MM.1S (cell line): ENCODE measurements at regions not wholly inside any gene's neighbourhood (a gene's known extent, or its start where the extent isn't known, plus 50 kb on each side); places are given as distances from the start of the nearest gene placed in this dataset.

Experiments
- DNase-seq: peaks from one replicate; pipeline ENCODE4 v3.0.0-alpha.2; 2015
- H2AFZ ChIP-seq: fragments of 300-600 bp; sonication (generic); 2 replicates; pipeline ENCODE4 v1.6.0; 2016; ENCODE audit warnings: antibody characterized with exemption, low read length
- H3F3A ChIP-seq: fragments of 300-600 bp; sonication (generic); 2 replicates; pipeline ENCODE4 v1.6.1; 2016; ENCODE audit warnings: mild to moderate bottlenecking, antibody characterized with exemption, low read length, moderate library complexity, mixed read lengths; ENCODE audit not compliant: insufficient read depth
- H3K27ac ChIP-seq: fragments of 300-600 bp; sonication (generic); 2 replicates; pipeline ENCODE4 v1.5.1; 2016; ENCODE audit warnings: mild to moderate bottlenecking, low read length
- H3K27me3 ChIP-seq: fragments of 300-600 bp; sonication (generic); replicated peaks from 2 replicates; pipeline ENCODE4 v1.6.0; 2016; ENCODE audit warnings: low read length; ENCODE audit not compliant: insufficient read depth
- H3K36me3 ChIP-seq: fragments of 300-600 bp; sonication (generic); replicated peaks from 2 replicates; pipeline ENCODE4 v1.6.1; 2016; ENCODE audit warnings: mild to moderate bottlenecking, low read length, mixed read lengths; ENCODE audit not compliant: insufficient read depth
- H3K4me1 ChIP-seq: fragments of 300-600 bp; sonication (generic); 2 replicates; pipeline ENCODE4 v1.6.1; 2016; ENCODE audit warnings: low read length, mixed read lengths
- H3K4me2 ChIP-seq: fragments of 300-600 bp; sonication (generic); 2 replicates; pipeline ENCODE4 v1.6.0; 2016; ENCODE audit warnings: low read depth, low read length
- H3K4me3 ChIP-seq: fragments of 300-600 bp; sonication (generic); 2 replicates; pipeline ENCODE4 v1.5.1; 2016; ENCODE audit warnings: low read length, mixed read lengths
- H3K79me2 ChIP-seq: fragments of 300-600 bp; sonication (generic); 2 replicates; pipeline ENCODE4 v1.6.1; 2016; ENCODE audit warnings: mixed run types, low read length, mixed read lengths
- H3K9ac ChIP-seq: fragments of 300-600 bp; sonication (generic); 2 replicates; pipeline ENCODE4 v1.6.1; 2016; ENCODE audit warnings: low read length, mixed read lengths
- H3K9me2 ChIP-seq: fragments of 300-600 bp; sonication (generic); replicated peaks from 2 replicates; pipeline ENCODE4 v1.6.1; 2016; ENCODE audit warnings: mild to moderate bottlenecking, low read length, mixed read lengths; ENCODE audit not compliant: insufficient read depth
- H3K9me3 ChIP-seq: fragments of 300-600 bp; sonication (generic); replicated peaks from 2 replicates; pipeline ENCODE4 v1.6.1; 2016; ENCODE audit warnings: mild to moderate bottlenecking, low read length, mixed read lengths; ENCODE audit not compliant: insufficient read depth
- H4K20me1 ChIP-seq: fragments of 300-600 bp; sonication (generic); 2 replicates; pipeline ENCODE4 v1.6.1; 2016; ENCODE audit warnings: mild to moderate bottlenecking, low read length, moderate library complexity, mixed read lengths; ENCODE audit not compliant: insufficient read depth
- EZH2 ChIP-seq: fragments of 300-600 bp; sonication (generic); optimal IDR thresholded peaks from 2 replicates; pipeline ENCODE3; 2017; ENCODE audit warnings: low read depth, mild to moderate bottlenecking, antibody characterized with exemption, low read length, mixed read lengths
- EZH2phosphoT487 ChIP-seq: fragments of 300-600 bp; sonication (generic); IDR thresholded peaks from 2 replicates; pipeline ENCODE4 v1.6.1; 2018; ENCODE audit warnings: antibody characterized with exemption, low read length
- TF ChIP-seq, protein P1 (sequence below): fragments of 300-600 bp; sonication (generic); IDR thresholded peaks from 2 replicates; pipeline ENCODE4 v1.5.1; 2016; ENCODE audit warnings: antibody characterized with exemption, low read length, mixed read lengths

DNA sequence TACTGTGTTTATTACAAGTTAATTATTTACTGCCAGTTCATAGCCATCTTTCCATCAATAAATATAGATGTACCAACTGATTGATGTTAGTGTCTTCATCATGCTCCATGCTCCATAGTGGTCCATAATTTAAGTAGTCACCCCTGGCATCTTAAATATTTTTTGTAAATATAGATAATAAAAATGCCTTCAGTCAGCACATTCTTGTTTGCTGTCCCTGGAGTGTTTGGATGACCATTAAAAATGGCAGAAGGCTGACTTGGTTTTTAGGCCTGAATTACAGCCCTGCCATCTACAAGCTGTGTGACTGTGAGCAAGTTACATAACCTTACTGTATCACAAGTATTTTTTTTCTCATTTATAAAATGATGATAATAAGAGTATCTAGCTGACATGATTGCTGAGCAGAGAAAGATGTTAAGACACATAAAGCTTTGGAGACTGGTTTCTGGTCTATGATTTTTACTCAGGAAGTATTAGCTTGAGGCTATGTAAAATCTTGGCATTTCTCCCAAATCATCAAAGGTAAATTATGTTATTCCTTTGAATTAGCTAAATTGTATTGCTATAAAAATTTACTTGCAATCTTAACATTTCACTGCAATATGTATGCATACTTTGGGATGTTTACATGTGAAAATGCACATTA is 427.2 kb downstream of the USP25 start:
- DNase-seq: no peak
- Histone ChIP-seq H3K4me2 (no peak overlapping the region), H3K9me2 (no peaks in the 10 kb centered on the region), H3K27me3 (no peaks in the 10 kb centered on the region), H3K79me2 (no peaks in the 10 kb centered on the region), H2AFZ (no peak overlapping the region), H3K9ac (no peak overlapping the region), H4K20me1 (no peaks in the 10 kb centered on the region), H3K9me3 (no peaks in the 10 kb centered on the region), H3K4me3 (no peak overlapping the region), H3K27ac (no peak overlapping the region), H3K4me1 (no peaks in the 10 kb centered on the region), H3F3A (no peaks in the 10 kb centered on the region), H3K36me3 (no peaks in the 10 kb centered on the region)
- TF ChIP-seq EZH2phosphoT487 (no peak), EZH2 (no peak)
- TF ChIP-seq, protein P1, sequence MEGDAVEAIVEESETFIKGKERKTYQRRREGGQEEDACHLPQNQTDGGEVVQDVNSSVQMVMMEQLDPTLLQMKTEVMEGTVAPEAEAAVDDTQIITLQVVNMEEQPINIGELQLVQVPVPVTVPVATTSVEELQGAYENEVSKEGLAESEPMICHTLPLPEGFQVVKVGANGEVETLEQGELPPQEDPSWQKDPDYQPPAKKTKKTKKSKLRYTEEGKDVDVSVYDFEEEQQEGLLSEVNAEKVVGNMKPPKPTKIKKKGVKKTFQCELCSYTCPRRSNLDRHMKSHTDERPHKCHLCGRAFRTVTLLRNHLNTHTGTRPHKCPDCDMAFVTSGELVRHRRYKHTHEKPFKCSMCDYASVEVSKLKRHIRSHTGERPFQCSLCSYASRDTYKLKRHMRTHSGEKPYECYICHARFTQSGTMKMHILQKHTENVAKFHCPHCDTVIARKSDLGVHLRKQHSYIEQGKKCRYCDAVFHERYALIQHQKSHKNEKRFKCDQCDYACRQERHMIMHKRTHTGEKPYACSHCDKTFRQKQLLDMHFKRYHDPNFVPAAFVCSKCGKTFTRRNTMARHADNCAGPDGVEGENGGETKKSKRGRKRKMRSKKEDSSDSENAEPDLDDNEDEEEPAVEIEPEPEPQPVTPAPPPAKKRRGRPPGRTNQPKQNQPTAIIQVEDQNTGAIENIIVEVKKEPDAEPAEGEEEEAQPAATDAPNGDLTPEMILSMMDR: no peak

DNA sequence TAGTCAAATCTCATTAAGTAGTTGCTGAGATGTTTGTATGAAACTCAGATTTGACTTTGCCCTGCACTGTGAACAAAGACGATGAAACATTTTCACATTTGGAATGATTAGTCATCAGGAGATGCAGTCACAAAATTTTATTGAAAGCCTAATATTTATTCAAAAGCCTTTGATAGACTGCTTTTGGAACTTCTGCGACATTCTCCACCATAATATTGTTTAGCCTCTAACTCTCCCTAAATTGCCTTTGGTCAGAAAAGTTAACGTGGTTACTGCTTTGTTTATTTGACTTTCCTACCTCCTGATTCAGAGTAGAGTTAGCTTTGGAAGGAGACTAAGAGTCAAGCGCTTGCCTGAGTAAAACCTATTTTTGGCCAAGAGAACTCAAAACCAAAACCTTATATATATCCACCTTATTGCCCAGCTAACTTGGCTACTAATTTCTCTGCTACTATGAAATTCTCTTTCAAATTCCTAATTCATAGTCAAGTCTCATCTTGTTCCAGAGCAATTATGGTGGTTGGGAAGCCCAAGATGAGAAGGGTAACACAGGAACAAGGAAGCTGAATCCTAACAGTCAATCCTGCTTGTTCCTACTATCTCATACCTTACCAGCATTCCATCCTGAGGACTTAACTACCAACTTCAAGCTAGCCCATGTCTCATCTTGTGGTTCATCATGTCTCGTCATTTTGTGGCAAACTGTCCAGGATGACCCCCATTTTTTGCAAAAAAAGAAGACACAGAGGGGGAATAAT is 429.6 kb downstream of the USP25 start:
- Histone ChIP-seq H3K27ac (no peak overlapping the region), H3K36me3 (no peaks in the 10 kb centered on the region), H3K4me3 (no peak overlapping the region), H4K20me1 (no peaks in the 10 kb centered on the region), H2AFZ (no peak overlapping the region), H3K9me2 (no peaks in the 10 kb centered on the region), H3K79me2 (no peaks in the 10 kb centered on the region), H3K9me3 (no peaks in the 10 kb centered on the region), H3K4me2 (no peak overlapping the region), H3F3A (no peaks in the 10 kb centered on the region), H3K27me3 (no peaks in the 10 kb centered on the region), H3K4me1 (no peaks in the 10 kb centered on the region), H3K9ac (no peak overlapping the region)
- TF ChIP-seq, protein P1: no peak
- no peak for TF ChIP-seq EZH2phosphoT487
- TF ChIP-seq EZH2: no peak
- no peak for DNase-seq

DNA sequence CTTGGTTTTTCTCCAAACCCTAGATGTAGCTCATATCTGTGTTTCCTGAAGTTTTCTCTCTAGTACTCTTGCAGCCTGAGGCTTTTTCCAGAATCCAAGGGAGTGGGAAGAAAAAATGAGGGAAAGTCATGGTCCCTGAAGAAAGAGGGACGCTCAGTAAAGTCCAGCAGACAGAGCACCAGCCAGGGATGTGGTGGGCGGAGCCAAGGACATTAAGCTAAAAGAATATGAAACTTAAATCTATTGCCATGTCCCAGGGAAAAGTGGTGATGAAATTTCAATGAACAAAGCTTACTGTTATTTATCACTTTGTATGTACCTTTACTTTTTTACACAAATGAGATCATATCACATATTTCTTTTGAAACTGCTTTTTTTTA is 430.2 kb downstream of the USP25 start:
- no peaks in the 10 kb centered on the region for H3K79me2 ChIP-seq

More for the DNA sequence above, 430.2 kb downstream of the USP25 start:
- no peak overlapping the region for H3K27ac ChIP-seq
- TF ChIP-seq EZH2 (no peak), EZH2phosphoT487 (no peak)
- TF ChIP-seq, protein P1: no peak
- H3K9me2 ChIP-seq: no peaks in the 10 kb centered on the region
- no peaks in the 10 kb centered on the region for H3F3A ChIP-seq
- H4K20me1 ChIP-seq: no peaks in the 10 kb centered on the region
- no peak overlapping the region for H2AFZ ChIP-seq
- H3K36me3 ChIP-seq: no peaks in the 10 kb centered on the region
- H3K4me1 ChIP-seq: no peaks in the 10 kb centered on the region
- no peak for DNase-seq
- no peaks in the 10 kb centered on the region for H3K9me3 ChIP-seq
- H3K4me3 ChIP-seq: no peak overlapping the region
- H3K27me3 ChIP-seq: no peaks in the 10 kb centered on the region
- H3K4me2 ChIP-seq: no peak overlapping the region
- H3K9ac ChIP-seq: no peak overlapping the region
